T-cell (primary cell): ENCODE measurements at regions not wholly inside any gene's neighbourhood (a gene's known extent, or its start where the extent isn't known, plus 50 kb on each side); places are given as distances from the start of the nearest gene placed in this dataset.

Experiments
- ATAC-seq, 4 experiments: fragments of 200-7000 bp in 3 of 4; fragments of 150-1000 bp in 1 of 4; cut with Tn5 transposase; replicated peaks in 1 of 4; 1 replicate in 3 of 4; 2 replicates in 1 of 4; pipeline ENCODE4 v1.10.0; 2021; ENCODE audit warnings: moderate library complexity in 3 of 4, mild to moderate bottlenecking in 2 of 4, moderate number of reproducible peaks in 1 of 4
- CTCF ChIA-PET, 2 donors: fragments of 300-600 bp; sonication (Branson Sonifier 250); formaldehyde crosslinking; loops; one replicate each; lab custom pipeline; 2022; ENCODE audit warnings: antibody characterized with exemption in 2 of 2; lab: Charles Lee
- POLR2A ChIA-PET, 2 donors: fragments of 300-600 bp; sonication (Branson Sonifier 250); formaldehyde crosslinking; loops; one replicate each; lab custom pipeline; 2022; ENCODE audit warnings: antibody characterized with exemption in 2 of 2; lab: Charles Lee
- DNase-seq, 35 experiments: peaks; one replicate each; pipeline versions ENCODE4 v3.0.0 to v3.0.0-alpha.2; 2013 to 2023
- H3K27ac ChIP-seq: one replicate; pipeline ENCODE4 v1.5.1; 2013; ENCODE audit warnings: low read length
- H3K27me3 ChIP-seq, 2 experiments: replicated peaks in 1 of 2; 1 replicate in 1 of 2; 2 replicates in 1 of 2; pipeline versions ENCODE4 v1.6.1 to v1.7.0; 2013; ENCODE audit warnings: low read length in 1 of 2, mixed read lengths in 1 of 2; ENCODE audit not compliant: control insufficient read depth in 2 of 2, insufficient read depth in 2 of 2; ENCODE audit errors: extremely low read depth in 1 of 2
- H3K36me3 ChIP-seq, 2 donors: 1 replicate in 1 of 2; 2 replicates in 1 of 2; pipeline versions ENCODE4 v1.6.1 to v1.7.0; 2013; ENCODE audit warnings: low read length in 1 of 2; ENCODE audit not compliant: control insufficient read depth in 2 of 2, insufficient read depth in 1 of 2; ENCODE audit errors: extremely low read depth in 1 of 2
- H3K4me1 ChIP-seq, 2 experiments: 1 replicate in 1 of 2; 2 replicates in 1 of 2; pipeline versions ENCODE4 v1.6.1 to v1.7.0; 2013; ENCODE audit warnings: low read length in 2 of 2, mixed read lengths in 1 of 2; ENCODE audit not compliant: insufficient read depth in 2 of 2, control insufficient read depth in 1 of 2; ENCODE audit errors: extremely low read depth in 1 of 2
- H3K4me3 ChIP-seq, 2 donors: 1 replicate in 1 of 2; 2 replicates in 1 of 2; pipeline versions ENCODE4 v1.5.1 to v1.7.0; 2013; ENCODE audit warnings: mild to moderate bottlenecking in 2 of 2, low read length in 1 of 2, moderate library complexity in 1 of 2; ENCODE audit not compliant: control insufficient read depth in 1 of 2; ENCODE audit errors: extremely low read depth in 1 of 2
- H3K9me3 ChIP-seq: 2 replicates; pipeline ENCODE4 v1.7.0; 2013
- H3K27ac Mint-ChIP-seq, 2 donors: one replicate each; pipeline ENCODE4 v1.8.0; 2020 to 2021; ENCODE audit warnings: mild to moderate bottlenecking in 2 of 2, mixed read lengths in 2 of 2
- H3K27me3 Mint-ChIP-seq, 2 donors: one replicate each; pipeline ENCODE4 v1.8.0; 2021 to 2022; ENCODE audit warnings: mixed read lengths in 2 of 2
- H3K36me3 Mint-ChIP-seq: one replicate; pipeline ENCODE4 v1.8.0; 2021; ENCODE audit warnings: mixed read lengths
- H3K4me1 Mint-ChIP-seq, 3 donors: one replicate each; pipeline ENCODE4 v1.8.0; 2020 to 2022; ENCODE audit warnings: mixed read lengths in 3 of 3, mild to moderate bottlenecking in 1 of 3
- H3K4me3 Mint-ChIP-seq, 3 donors: one replicate each; pipeline ENCODE4 v1.8.0; 2020 to 2022; ENCODE audit warnings: mild to moderate bottlenecking in 3 of 3, mixed read lengths in 3 of 3, moderate library complexity in 3 of 3
- H3K9me3 Mint-ChIP-seq, 3 donors: one replicate each; pipeline ENCODE4 v1.8.0; 2020 to 2022; ENCODE audit warnings: mixed read lengths in 3 of 3
- WGBS: methylation state at CpG from one replicate; pipeline ENCODE4 v1.1.5; 2013; ENCODE audit warnings: missing lambda C conversion rate; ENCODE audit not compliant: insufficient coverage; 5-methylcytosine and 5-hydroxymethylcytosine counted together

GRCh38 chr1:228876187-228876586 lies 140.9 kb downstream of the RHOU start:
- H3K27me3 Mint-ChIP-seq = no peaks in the 10 kb centered on the region
- no peaks in the 10 kb centered on the region for H3K4me1 Mint-ChIP-seq
- no peak overlapping the region for H3K4me3 Mint-ChIP-seq
- H3K36me3 Mint-ChIP-seq = no peaks in the 10 kb centered on the region
- Histone ChIP-seq H3K36me3 (no peaks in the 10 kb centered on the region), H3K9me3 (no peaks in the 10 kb centered on the region), H3K4me1 (no peaks in the 10 kb centered on the region), H3K4me3 (no peak overlapping the region), H3K27me3 (no peaks in the 10 kb centered on the region), H3K27ac (no peak overlapping the region)
- ChIA-PET CTCF (no interaction called here), POLR2A (interaction anchor here in 1 of 2 donors (0.5 kb wide), 1 partner anchor 71 kb away, joined by 8 read pairs; no protein-coding TSS in a partner anchor)
- DNase-seq = no peak
- H3K27ac Mint-ChIP-seq = no peak overlapping the region
- H3K9me3 Mint-ChIP-seq = peaks cover 0 to 4% (median 0%) of the 10 kb centered on the region in 3 donors
- WGBS = 87% methylated on average over 3 of the region's 4 CpGs
- ATAC-seq = no peak

- ATAC-seq = no peak
Observed at GRCh38 chr1:228879164-228879563, 143.9 kb downstream of the RHOU start.

GRCh38 chr1:228882041-228882770 lies 146.9 kb downstream of the RHOU start:
- CTCF ChIA-PET = interaction anchor here (0.6 to 0.9 kb wide), 2 partner anchors 8 to 17 kb away, joined by 3 read pairs; no protein-coding TSS in a partner anchor
- POLR2A ChIA-PET = no interaction called here

More at GRCh38 chr1:228879164-228879563, 143.9 kb downstream of the RHOU start:
- WGBS = no CpG with 5 or more reads among the region's 2 CpGs
- Histone ChIP-seq H3K27me3 (no peaks in the 10 kb centered on the region), H3K4me3 (no peak overlapping the region), H3K4me1 (no peaks in the 10 kb centered on the region), H3K27ac (no peak overlapping the region), H3K36me3 (no peaks in the 10 kb centered on the region), H3K9me3 (no peaks in the 10 kb centered on the region)
- DNase-seq = no peak
- ChIA-PET POLR2A (interaction anchor here (0.6 kb wide), 2 partner anchors 10 to 18 kb away, joined by 3 read pairs; no protein-coding TSS in a partner anchor), CTCF (no interaction called here)
- Mint-ChIP-seq H3K27me3 (no peaks in the 10 kb centered on the region), H3K4me1 (no peaks in the 10 kb centered on the region), H3K36me3 (no peaks in the 10 kb centered on the region), H3K27ac (no peak overlapping the region), H3K4me3 (no peak overlapping the region), H3K9me3 (peaks cover 0 to 4% (median 0%) of the 10 kb centered on the region in 3 donors)

GRCh38 chr1:228882771-228883450 lies 147.6 kb downstream of the RHOU start:
- H3K9me3 ChIP-seq = no peaks in the 10 kb centered on the region
- H3K36me3 ChIP-seq = no peaks in the 10 kb centered on the region
- Mint-ChIP-seq H3K36me3 (no peaks in the 10 kb centered on the region), H3K27ac (no peak overlapping the region), H3K4me1 (no peaks in the 10 kb centered on the region), H3K27me3 (no peaks in the 10 kb centered on the region), H3K9me3 (peaks cover 0 to 4% (median 0%) of the 10 kb centered on the region in 3 donors), H3K4me3 (no peak overlapping the region)
- ATAC-seq (no peak), DNase-seq (no peak)
- no peak overlapping the region for H3K27ac ChIP-seq
- no peak overlapping the region for H3K4me3 ChIP-seq
- H3K4me1 ChIP-seq = no peaks in the 10 kb centered on the region
- WGBS = 100% methylated on average over 2 of the region's 4 CpGs
- CTCF ChIA-PET = interaction anchor here in 1 of 2 donors (0.6 kb wide), 1 partner anchor 18 kb away, joined by 3 read pairs; no protein-coding TSS in a partner anchor
- no peaks in the 10 kb centered on the region for H3K27me3 ChIP-seq
- POLR2A ChIA-PET = no interaction called here

More at GRCh38 chr1:228882041-228882770, 146.9 kb downstream of the RHOU start:
- Mint-ChIP-seq H3K36me3 (no peaks in the 10 kb centered on the region), H3K4me1 (no peaks in the 10 kb centered on the region), H3K27me3 (no peaks in the 10 kb centered on the region), H3K27ac (no peak overlapping the region), H3K9me3 (peaks cover 0 to 4% (median 0%) of the 10 kb centered on the region in 3 donors), H3K4me3 (no peak overlapping the region)
- H3K27me3 ChIP-seq = no peaks in the 10 kb centered on the region
- no peaks in the 10 kb centered on the region for H3K36me3 ChIP-seq
- no peak overlapping the region for H3K27ac ChIP-seq
- no peaks in the 10 kb centered on the region for H3K9me3 ChIP-seq
- 73% methylated on average over 3 of the region's 4 CpGs for WGBS
- ATAC-seq (no peak), DNase-seq (no peak)
- H3K4me1 ChIP-seq = no peaks in the 10 kb centered on the region
- H3K4me3 ChIP-seq = no peak overlapping the region

GRCh38 chr1:228883535-228883934 lies 148.3 kb downstream of the RHOU start:
- H3K36me3 ChIP-seq = no peaks in the 10 kb centered on the region
- ChIA-PET CTCF (no interaction called here), POLR2A (no interaction called here)
- no peaks in the 10 kb centered on the region for H3K4me1 ChIP-seq
- H3K27ac ChIP-seq = no peak overlapping the region
- 100% methylated on average over 2 of the region's 2 CpGs for WGBS
- no peaks in the 10 kb centered on the region for H3K9me3 ChIP-seq
- H3K4me3 ChIP-seq = no peak overlapping the region
- Mint-ChIP-seq H3K27ac (no peak overlapping the region), H3K4me3 (no peak overlapping the region), H3K9me3 (peaks cover 0 to 4% (median 0%) of the 10 kb centered on the region in 3 donors), H3K27me3 (no peaks in the 10 kb centered on the region), H3K4me1 (no peaks in the 10 kb centered on the region), H3K36me3 (no peaks in the 10 kb centered on the region)
- no peak for ATAC-seq
- DNase-seq = no peak
- H3K27me3 ChIP-seq = no peaks in the 10 kb centered on the region

- peaks cover under 1 to 1% (median under 1%) of the 10 kb centered on the region in 3 donors for H3K4me1 Mint-ChIP-seq
- Histone ChIP-seq H3K27ac (no peak overlapping the region), H3K27me3 (no peaks in the 10 kb centered on the region), H3K4me1 (no peaks in the 10 kb centered on the region), H3K4me3 (no peak overlapping the region), H3K9me3 (no peaks in the 10 kb centered on the region), H3K36me3 (no peaks in the 10 kb centered on the region)
- no peak for ATAC-seq
- H3K27me3 Mint-ChIP-seq = no peaks in the 10 kb centered on the region
- no peak overlapping the region for H3K4me3 Mint-ChIP-seq
- H3K27ac Mint-ChIP-seq = no peak overlapping the region
- CTCF ChIA-PET = no interaction called here
- H3K36me3 Mint-ChIP-seq = no peaks in the 10 kb centered on the region
- H3K9me3 Mint-ChIP-seq = peaks cover 0 to 2% (median 0%) of the 10 kb centered on the region in 3 donors
- WGBS = no CpG with 5 or more reads among the region's 5 CpGs
- no peak for DNase-seq
- POLR2A ChIA-PET = no interaction called here
Observed at GRCh38 chr1:228884196-228884595, 148.9 kb downstream of the RHOU start.
